ENCODE measurements at regions not wholly inside any gene's neighbourhood (a gene's known extent, or its start where the extent isn't known, plus 50 kb on each side); places are given as distances from the start of the nearest gene placed in this dataset.

DNA sequence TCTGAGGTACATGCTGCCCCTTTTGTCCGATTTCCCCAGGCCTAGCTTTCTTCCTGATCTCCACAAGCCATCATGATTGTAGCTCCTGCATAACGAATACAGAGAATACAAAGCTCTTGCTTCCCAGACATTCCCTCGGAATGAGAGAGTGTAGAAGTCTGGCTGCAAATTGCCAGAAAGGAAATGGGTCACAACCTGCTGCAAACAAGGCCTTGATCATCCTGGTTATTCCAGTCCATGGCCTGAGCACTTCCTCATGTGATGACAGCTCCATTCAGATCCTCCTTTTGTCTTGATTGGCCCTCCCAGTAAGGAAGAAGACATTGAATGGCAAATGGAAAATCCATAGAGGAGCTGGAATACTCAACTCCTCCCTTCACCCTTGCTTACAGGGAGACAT, 136.0 kb upstream of the ADRA1B start:
- TF ChIP-seq POLR2A (IDR thresholded peaks at IDR 0.05; ENCODE audit: low read length) (no peak), GATA1 (IDR thresholded peaks at IDR 0.05; ENCODE audit: low read depth, low read length) (no peak)
